ENCODE measurements at regions not wholly inside any gene's neighbourhood (a gene's known extent, or its start where the extent isn't known, plus 50 kb on each side); places are given as distances from the start of the nearest gene placed in this dataset.

GRCh38 chr10:130398090-130398994 lies 262.2 kb downstream of the GLRX3 start:
- no peak overlapping the region for H3K27ac ChIP-seq
- H3K9me3 ChIP-seq: no peaks in the 10 kb centered on the region
- no peaks in the 10 kb centered on the region for H3K36me3 ChIP-seq
- H3K27me3 ChIP-seq: no peaks in the 10 kb centered on the region
- H3K4me1 ChIP-seq (ENCODE audit: control insufficient read depth in 1 of 2, insufficient read depth in 1 of 2, low read depth in 1 of 2, low read length in 1 of 2): no peaks in the 10 kb centered on the region
- no peak overlapping the region for H3K4me3 ChIP-seq (ENCODE audit: low read depth in 1 of 2, low read length in 1 of 2)
- TF ChIP-seq CTCF (IDR thresholded peaks at IDR 0.05): no peak

GRCh38 chr10:130399425-130399950 lies 263.3 kb downstream of the GLRX3 start:
- no peak overlapping the region for H3K4me3 ChIP-seq (ENCODE audit: low read depth in 1 of 2, low read length in 1 of 2)
- H3K9me3 ChIP-seq: no peaks in the 10 kb centered on the region
- H3K27me3 ChIP-seq: no peaks in the 10 kb centered on the region
- no peaks in the 10 kb centered on the region for H3K4me1 ChIP-seq (ENCODE audit: control insufficient read depth in 1 of 2, insufficient read depth in 1 of 2, low read depth in 1 of 2, low read length in 1 of 2)
- TF ChIP-seq CTCF (IDR thresholded peaks at IDR 0.05): no peak
- H3K27ac ChIP-seq: no peak overlapping the region
- no peaks in the 10 kb centered on the region for H3K36me3 ChIP-seq

GRCh38 chr10:130400890-130401289 lies 264.7 kb downstream of the GLRX3 start:
- Histone ChIP-seq H3K36me3 (no peaks in the 10 kb centered on the region), H3K9me3 (no peaks in the 10 kb centered on the region), H3K27me3 (no peaks in the 10 kb centered on the region), H3K27ac (no peak overlapping the region), H3K4me3 (ENCODE audit: low read depth in 1 of 2, low read length in 1 of 2) (no peak overlapping the region), H3K4me1 (ENCODE audit: control insufficient read depth in 1 of 2, insufficient read depth in 1 of 2, low read depth in 1 of 2, low read length in 1 of 2) (no peaks in the 10 kb centered on the region)
- no peak for TF ChIP-seq CTCF (IDR thresholded peaks at IDR 0.05)

GRCh38 chr10:130401860-130402765 lies 265.9 kb downstream of the GLRX3 start:
- H3K9me3 ChIP-seq: no peaks in the 10 kb centered on the region
- no peaks in the 10 kb centered on the region for H3K27me3 ChIP-seq
- TF ChIP-seq CTCF (IDR thresholded peaks at IDR 0.05): no peak
- H3K4me1 ChIP-seq (ENCODE audit: control insufficient read depth in 1 of 2, insufficient read depth in 1 of 2, low read depth in 1 of 2, low read length in 1 of 2): no peaks in the 10 kb centered on the region
- no peaks in the 10 kb centered on the region for H3K36me3 ChIP-seq
- H3K4me3 ChIP-seq (ENCODE audit: low read depth in 1 of 2, low read length in 1 of 2): no peak overlapping the region
- H3K27ac ChIP-seq: no peak overlapping the region

- no peak overlapping the region for H3K27ac ChIP-seq
- H3K9me3 ChIP-seq: no peaks in the 10 kb centered on the region
- H3K4me3 ChIP-seq (ENCODE audit: low read depth in 1 of 2, low read length in 1 of 2): no peak overlapping the region
- H3K27me3 ChIP-seq: no peaks in the 10 kb centered on the region
- H3K4me1 ChIP-seq (ENCODE audit: control insufficient read depth in 1 of 2, insufficient read depth in 1 of 2, low read depth in 1 of 2, low read length in 1 of 2): no peaks in the 10 kb centered on the region
- H3K36me3 ChIP-seq: no peaks in the 10 kb centered on the region
- no peak for TF ChIP-seq CTCF (IDR thresholded peaks at IDR 0.05)
These were observed 267.2 kb downstream of the GLRX3 start for GRCh38 chr10:130403153-130404075.
